Neural cell (in vitro differentiated cells): ENCODE measurements at regions not wholly inside any gene's neighbourhood (a gene's known extent, or its start where the extent isn't known, plus 50 kb on each side); places are given as distances from the start of the nearest gene placed in this dataset.

Source experiments
- H2AFZ ChIP-seq: fragments of 200-600, 300-800 bp; sonication (generic), shearing (Covaris generic); 2 replicates; pipeline ENCODE4 v1.6.0; 2014; ENCODE audit warnings: low read depth, mild to moderate bottlenecking, antibody characterized with exemption, low read length, moderate library complexity
- H3F3A ChIP-seq: fragments of 200-600 bp; shearing (Covaris generic); 2 replicates; pipeline ENCODE4 v1.6.1; 2016; ENCODE audit warnings: mild to moderate bottlenecking, moderate library complexity, mixed read lengths, antibody characterized with exemption, low read length; ENCODE audit not compliant: insufficient read depth, poor library complexity, severe bottlenecking
- H3K27ac ChIP-seq: fragments of 200-600, 300-800 bp; sonication (generic), shearing (Covaris generic); 2 replicates; pipeline ENCODE4 v1.5.1; 2014; ENCODE audit warnings: mild to moderate bottlenecking, low read length, moderate library complexity
- H3K27me3 ChIP-seq: fragments of 300-800, 200-600 bp; sonication (generic), shearing (Covaris generic); 2 replicates; pipeline ENCODE4 v1.6.0; 2014; ENCODE audit warnings: mild to moderate bottlenecking, low read depth, low read length, moderate library complexity; ENCODE audit not compliant: insufficient read depth
- H3K36me3 ChIP-seq: fragments of 300-800, 200-600 bp; sonication (generic), shearing (Covaris generic); 2 replicates; pipeline ENCODE4 v1.5.1; 2014; ENCODE audit warnings: mild to moderate bottlenecking, antibody characterized with exemption, low read length, moderate library complexity; ENCODE audit not compliant: insufficient read depth
- H3K4me2 ChIP-seq: fragments of 300-800, 200-600 bp; sonication (generic), shearing (Covaris generic); 2 replicates; pipeline ENCODE4 v1.6.0; 2014; ENCODE audit warnings: mild to moderate bottlenecking, low read length
- H3K4me3 ChIP-seq: fragments of 300-800, 200-600 bp; sonication (generic), shearing (Covaris generic); 2 replicates; pipeline ENCODE4 v1.5.1; 2014; ENCODE audit warnings: mild to moderate bottlenecking, low read length, moderate library complexity
- H3K79me2 ChIP-seq: fragments of 200-600 bp; shearing (Covaris generic); replicated peaks from 2 replicates; pipeline ENCODE4 v1.6.0; 2014; ENCODE audit warnings: mild to moderate bottlenecking, low read length, moderate library complexity; ENCODE audit not compliant: insufficient read depth
- H3K9ac ChIP-seq: fragments of 300-800, 200-600 bp; sonication (generic), shearing (Covaris generic); 2 replicates; pipeline ENCODE4 v1.6.1; 2016; ENCODE audit warnings: mild to moderate bottlenecking, low read length, mixed read lengths
- H3K9me2 ChIP-seq: fragments of 200-600 bp; shearing (Covaris generic); 2 replicates; pipeline ENCODE4 v1.6.1; 2016; ENCODE audit warnings: mild to moderate bottlenecking, low read length, mixed read lengths; ENCODE audit not compliant: insufficient read depth
- H3K9me3 ChIP-seq: fragments of 200-600, 300-800 bp; sonication (generic), shearing (Covaris generic); 2 replicates; pipeline ENCODE4 v1.6.1; 2016; ENCODE audit warnings: mild to moderate bottlenecking, mixed run types, low read length, moderate library complexity, mixed read lengths
- H4K20me1 ChIP-seq: fragments of 200-600 bp; shearing (Covaris generic); 2 replicates; pipeline ENCODE4 v1.6.1; 2016; ENCODE audit warnings: mild to moderate bottlenecking, mixed run types; ENCODE audit not compliant: insufficient read depth
- CTCF ChIP-seq: fragments of 450-650 bp; IDR thresholded peaks from 2 replicates; pipeline ENCODE4 v1.5.1; 2014; ENCODE audit warnings: antibody characterized with exemption, mild to moderate bottlenecking, moderate library complexity; ENCODE audit not compliant: poor library complexity, severe bottlenecking
- EP300 ChIP-seq: fragments of 450-650 bp; conservative IDR thresholded peaks from 2 replicates; pipeline ENCODE4 v1.6.1; 2014; ENCODE audit warnings: antibody characterized with exemption, mild to moderate bottlenecking, moderate library complexity; ENCODE audit not compliant: poor library complexity, severe bottlenecking
- EZH2 ChIP-seq: fragments of 200-600, 300-800 bp; shearing (Covaris generic), sonication (generic); IDR thresholded peaks from 2 replicates; pipeline ENCODE4 v1.6.1; 2014; ENCODE audit warnings: antibody characterized with exemption, low read length, borderline replicate concordance, mild to moderate bottlenecking; ENCODE audit not compliant: insufficient read depth, poor library complexity, severe bottlenecking
- MXI1 ChIP-seq: fragments of 450-650 bp; conservative IDR thresholded peaks from 2 replicates; pipeline ENCODE4 v1.6.1; 2014; ENCODE audit warnings: antibody characterized with exemption, mild to moderate bottlenecking; ENCODE audit not compliant: poor library complexity, severe bottlenecking
- POLR2AphosphoS5 ChIP-seq: IDR thresholded peaks from 2 replicates; pipeline ENCODE4 v1.6.1; 2012
- RAD21 ChIP-seq: fragments of 450-650 bp; conservative IDR thresholded peaks from 2 replicates; pipeline ENCODE4 v1.6.1; 2014; ENCODE audit warnings: antibody characterized with exemption, mild to moderate bottlenecking, moderate library complexity
- REST ChIP-seq: IDR thresholded peaks from 2 replicates; pipeline ENCODE4 v1.6.1; 2012; ENCODE audit warnings: borderline replicate concordance
- SMC3 ChIP-seq: fragments of 450-650 bp; conservative IDR thresholded peaks from 2 replicates; pipeline ENCODE4 v1.6.1; 2014; ENCODE audit warnings: antibody characterized with exemption, mild to moderate bottlenecking, moderate library complexity; ENCODE audit not compliant: poor library complexity
- TAF1 ChIP-seq: IDR thresholded peaks from 2 replicates; pipeline ENCODE4 v1.6.1; 2012; ENCODE audit warnings: low read depth

DNA sequence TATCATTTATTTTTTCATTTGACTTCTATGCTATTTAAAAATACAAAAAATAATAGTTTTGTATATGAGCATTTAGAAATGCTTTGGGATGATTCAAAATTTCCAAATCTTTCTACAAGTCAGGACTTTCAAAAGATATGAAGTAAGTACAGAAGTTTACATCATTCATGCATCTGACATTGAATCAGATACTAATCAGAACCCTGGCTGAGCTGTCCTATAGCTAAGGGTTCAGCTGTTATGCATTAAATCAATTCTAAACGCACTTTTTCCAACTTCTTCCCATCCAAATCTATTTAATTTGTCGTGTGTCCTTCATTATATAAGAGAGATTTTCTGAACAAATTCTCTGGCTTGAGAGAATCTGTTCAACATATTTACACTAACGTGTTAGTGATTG is 779.4 kb downstream of the LTN1 start:
- no peak for TF ChIP-seq MXI1
- no peak for TF ChIP-seq REST
- no peak for TF ChIP-seq EP300
- TF ChIP-seq RAD21: no peak
- TF ChIP-seq SMC3: no peak
- no peak for TF ChIP-seq POLR2AphosphoS5
- TF ChIP-seq CTCF: no peak
- no peak for TF ChIP-seq TAF1
- no peak for TF ChIP-seq EZH2
- no peak overlapping the region for H3K9ac ChIP-seq
- H2AFZ ChIP-seq: no peak overlapping the region
- no peaks in the 10 kb centered on the region for H3K36me3 ChIP-seq
- no peaks in the 10 kb centered on the region for H3K9me2 ChIP-seq
- H4K20me1 ChIP-seq: no peaks in the 10 kb centered on the region
- H3F3A ChIP-seq: no peaks in the 10 kb centered on the region
- no peaks in the 10 kb centered on the region for H3K79me2 ChIP-seq
- no peaks in the 10 kb centered on the region for H3K27me3 ChIP-seq
- no peak overlapping the region for H3K4me3 ChIP-seq
- H3K9me3 ChIP-seq: no peaks in the 10 kb centered on the region
- H3K4me2 ChIP-seq: no peak overlapping the region
- H3K27ac ChIP-seq: no peak overlapping the region

DNA sequence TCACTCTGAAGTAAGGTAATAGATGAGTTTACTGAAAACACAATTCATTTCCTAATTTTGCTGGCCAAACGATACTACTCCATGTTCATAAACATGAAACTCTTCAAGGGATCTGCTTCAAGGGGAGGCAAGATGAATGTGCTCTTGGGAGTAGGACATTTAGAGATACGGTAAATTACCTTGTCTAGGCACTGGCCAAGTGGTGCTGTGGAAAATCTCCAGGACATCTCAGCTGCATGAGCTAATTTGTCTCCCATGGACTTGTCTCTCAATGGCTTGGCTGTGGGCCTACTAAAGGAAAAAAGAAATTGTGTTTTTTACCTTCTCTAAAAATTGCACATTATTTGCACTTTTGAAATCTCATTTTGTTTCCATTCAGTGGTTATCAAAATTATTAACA is 780.6 kb downstream of the LTN1 start:
- H3K4me3 ChIP-seq: no peak overlapping the region
- H2AFZ ChIP-seq: no peak overlapping the region
- H3K27me3 ChIP-seq: no peaks in the 10 kb centered on the region
- no peaks in the 10 kb centered on the region for H3K36me3 ChIP-seq
- H3K27ac ChIP-seq: no peak overlapping the region
- no peaks in the 10 kb centered on the region for H3K9me2 ChIP-seq
- TF ChIP-seq REST: no peak
- TF ChIP-seq TAF1: no peak
- no peak for TF ChIP-seq EP300
- TF ChIP-seq RAD21: no peak
- no peak for TF ChIP-seq SMC3
- no peak for TF ChIP-seq CTCF
- no peak for TF ChIP-seq POLR2AphosphoS5
- TF ChIP-seq EZH2: no peak
- TF ChIP-seq MXI1: no peak
- H4K20me1 ChIP-seq: no peaks in the 10 kb centered on the region
- H3K79me2 ChIP-seq: no peaks in the 10 kb centered on the region
- no peak overlapping the region for H3K9ac ChIP-seq
- H3F3A ChIP-seq: no peaks in the 10 kb centered on the region
- H3K9me3 ChIP-seq: no peaks in the 10 kb centered on the region
- H3K4me2 ChIP-seq: no peak overlapping the region
